IgD-negative memory B cell (primary cell): ENCODE measurements at regions not wholly inside any gene's neighbourhood (a gene's known extent, or its start where the extent isn't known, plus 50 kb on each side); places are given as distances from the start of the nearest gene placed in this dataset.
A peak's percentile ranks its signal among the peaks of the same experiment; 100 is the strongest.

Experiments
- H3K27ac Mint-ChIP-seq, 3 donors: one replicate each; pipeline ENCODE4 v1.8.0; 2020 to 2022; ENCODE audit warnings: mild to moderate bottlenecking in 3 of 3, mixed read lengths in 3 of 3, moderate library complexity in 1 of 3
- H3K27me3 Mint-ChIP-seq: one replicate; pipeline ENCODE4 v1.8.0; 2021; ENCODE audit warnings: mixed read lengths
- H3K36me3 Mint-ChIP-seq: one replicate; pipeline ENCODE4 v1.8.0; 2020; ENCODE audit warnings: mild to moderate bottlenecking, mixed read lengths
- H3K4me1 Mint-ChIP-seq, 3 donors: one replicate each; pipeline ENCODE4 v1.8.0; 2020 to 2022; ENCODE audit warnings: mixed read lengths in 3 of 3, mild to moderate bottlenecking in 1 of 3
- H3K4me3 Mint-ChIP-seq, 4 donors: one replicate each; pipeline ENCODE4 v1.8.0; 2020 to 2022; ENCODE audit warnings: mild to moderate bottlenecking in 4 of 4, mixed read lengths in 4 of 4, moderate library complexity in 3 of 4
- H3K9me3 Mint-ChIP-seq, 3 donors: one replicate each; pipeline ENCODE4 v1.8.0; 2020 to 2021; ENCODE audit warnings: mixed read lengths in 3 of 3, mild to moderate bottlenecking in 1 of 3

DNA sequence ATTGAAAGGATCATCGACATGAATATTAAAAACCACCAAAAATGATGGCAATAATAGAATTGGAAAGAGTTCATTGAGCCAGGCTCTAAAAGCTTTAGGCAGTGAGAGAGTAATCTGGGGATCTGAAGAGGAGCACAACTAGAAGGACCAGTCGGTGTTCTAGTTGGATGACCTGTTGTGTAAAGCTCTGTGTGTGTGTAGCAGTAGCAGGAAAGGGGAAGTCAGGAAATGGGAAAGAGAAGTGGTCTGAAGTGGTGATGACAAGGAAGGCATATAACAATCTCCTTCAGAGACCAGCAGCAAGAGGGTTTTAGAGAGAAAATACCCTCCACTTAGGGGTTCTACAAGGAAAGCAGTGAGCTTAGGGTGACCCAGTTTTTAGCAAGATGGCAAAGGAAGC is 539.2 kb downstream of the HTR7 start:
- peaks cover 4% of the 10 kb centered on the region for H3K27me3 Mint-ChIP-seq

DNA sequence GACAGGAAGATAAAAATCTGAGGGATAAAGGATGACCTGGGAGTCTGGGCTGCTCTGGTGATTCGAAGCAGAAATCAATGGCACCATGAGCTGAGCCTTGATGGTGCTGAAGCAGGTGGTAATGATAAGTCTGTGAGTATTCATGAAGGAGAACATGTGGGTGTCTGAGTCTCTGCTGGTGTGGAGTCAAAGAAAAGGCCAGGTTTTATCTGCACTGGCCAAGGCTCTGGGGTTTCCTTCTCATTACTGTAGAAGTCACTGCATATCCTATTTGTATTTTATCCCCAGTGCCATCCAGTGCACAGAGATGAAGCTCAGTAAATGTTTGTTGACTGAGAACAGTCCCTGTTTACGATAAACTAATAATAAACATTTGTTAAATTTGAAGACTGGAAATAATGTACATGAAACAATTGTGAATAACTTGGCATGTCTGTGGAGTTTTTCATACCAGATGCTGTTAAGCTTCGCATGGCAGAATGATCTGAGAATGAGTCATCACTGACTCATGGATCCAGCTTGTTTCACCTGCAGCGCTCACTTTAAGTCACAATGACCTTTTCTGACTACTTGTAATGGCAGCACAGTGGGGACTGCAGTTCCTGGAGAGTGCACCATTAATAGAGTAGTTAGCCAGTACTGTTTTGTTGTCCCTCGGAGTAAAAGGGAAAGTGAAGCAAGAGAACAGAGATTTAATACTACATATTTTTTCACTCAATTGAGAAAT is 538.5 kb downstream of the HTR7 start:
- Mint-ChIP-seq H3K27me3 (peaks cover 1% of the 10 kb centered on the region), H3K27ac (no peak overlapping the region), H3K4me1 (no peaks in the 10 kb centered on the region), H3K4me3 (no peak overlapping the region), H3K9me3 (no peaks in the 10 kb centered on the region), H3K36me3 (peaks cover 2% of the 10 kb centered on the region)

More for the DNA sequence above, 539.2 kb downstream of the HTR7 start:
- Mint-ChIP-seq H3K36me3 (peaks cover 2% of the 10 kb centered on the region), H3K4me1 (no peaks in the 10 kb centered on the region), H3K27ac (no peak overlapping the region), H3K4me3 (no peak overlapping the region), H3K9me3 (no peaks in the 10 kb centered on the region)

DNA sequence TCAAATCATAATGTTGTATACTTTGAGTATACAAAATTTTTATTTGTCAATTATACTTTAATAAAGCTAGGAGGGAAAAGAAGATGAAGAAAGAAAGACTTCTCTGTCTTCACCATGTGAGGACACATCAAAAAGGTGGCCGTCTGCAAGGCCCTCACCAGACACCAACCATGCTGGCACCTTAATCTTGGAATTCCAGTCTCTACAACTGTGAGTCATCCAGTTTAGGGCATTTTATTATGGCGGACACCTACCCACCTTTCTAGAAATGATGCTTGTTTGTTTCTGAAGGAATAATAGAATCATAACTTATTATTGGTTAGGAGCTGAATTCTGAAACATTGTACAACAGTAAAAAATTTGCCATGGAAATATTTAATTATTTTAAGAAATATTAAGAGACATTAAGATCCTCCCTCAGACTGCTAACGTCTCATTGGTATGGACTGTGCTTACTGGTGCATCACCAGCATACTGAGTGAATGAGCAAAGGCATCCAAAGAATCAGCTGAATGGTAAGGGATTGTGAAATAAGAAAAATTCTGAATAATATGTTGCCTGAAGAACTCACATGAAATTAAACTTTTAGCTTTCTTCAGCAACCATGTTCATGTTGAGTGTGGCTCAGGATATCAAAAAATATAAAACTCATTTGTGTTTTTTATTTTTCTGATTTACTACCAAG is 536.6 kb downstream of the HTR7 start:
- Mint-ChIP-seq H3K27me3 (peaks cover 3% of the 10 kb centered on the region), H3K36me3 (peaks cover 2% of the 10 kb centered on the region), H3K4me3 (no peak overlapping the region), H3K9me3 (no peaks in the 10 kb centered on the region), H3K27ac (no peak overlapping the region), H3K4me1 (no peaks in the 10 kb centered on the region)

DNA sequence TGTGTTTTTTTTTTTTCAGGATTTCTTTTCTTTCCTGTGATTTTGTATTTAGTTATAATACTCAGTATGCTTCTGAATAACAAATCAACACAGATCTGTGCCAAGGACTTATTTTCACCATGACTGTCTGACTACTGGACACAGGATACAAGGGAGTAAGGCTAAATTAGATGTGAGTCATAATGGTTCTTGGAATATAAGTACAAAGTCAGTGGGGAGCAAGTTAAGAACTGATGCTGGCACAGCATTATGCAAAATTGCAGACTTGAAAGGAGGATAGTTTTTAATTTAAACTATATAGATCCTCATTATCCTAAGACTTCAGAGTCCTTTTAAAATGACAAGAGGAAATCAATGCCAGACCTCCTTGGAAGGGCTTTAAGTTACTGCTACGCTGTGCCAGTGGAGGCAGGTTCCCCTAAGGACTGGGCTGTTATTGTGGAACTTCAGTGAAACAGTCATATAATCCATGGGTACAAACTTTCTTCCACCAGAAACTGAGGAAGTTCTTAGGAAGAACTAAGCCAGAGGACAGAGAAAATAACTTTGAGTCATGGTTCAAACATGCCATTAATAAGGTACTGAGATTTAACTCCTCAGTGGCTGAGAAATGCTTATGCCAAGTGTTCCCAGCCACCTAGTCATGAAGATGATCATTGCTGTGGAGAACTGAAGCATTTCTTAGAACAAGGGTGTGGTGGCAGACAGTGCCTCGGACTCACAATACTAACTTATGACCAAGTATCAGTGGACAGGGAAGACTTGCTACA is 531.2 kb downstream of the HTR7 start:
- no peak overlapping the region for H3K27ac Mint-ChIP-seq
- peaks cover 0 to 2% (median 0%) of the 10 kb centered on the region in 3 donors for H3K9me3 Mint-ChIP-seq
- peaks cover 3% of the 10 kb centered on the region for H3K27me3 Mint-ChIP-seq
- no peaks in the 10 kb centered on the region for H3K4me1 Mint-ChIP-seq
- no peaks in the 10 kb centered on the region for H3K36me3 Mint-ChIP-seq
- H3K4me3 Mint-ChIP-seq: no peak overlapping the region

DNA sequence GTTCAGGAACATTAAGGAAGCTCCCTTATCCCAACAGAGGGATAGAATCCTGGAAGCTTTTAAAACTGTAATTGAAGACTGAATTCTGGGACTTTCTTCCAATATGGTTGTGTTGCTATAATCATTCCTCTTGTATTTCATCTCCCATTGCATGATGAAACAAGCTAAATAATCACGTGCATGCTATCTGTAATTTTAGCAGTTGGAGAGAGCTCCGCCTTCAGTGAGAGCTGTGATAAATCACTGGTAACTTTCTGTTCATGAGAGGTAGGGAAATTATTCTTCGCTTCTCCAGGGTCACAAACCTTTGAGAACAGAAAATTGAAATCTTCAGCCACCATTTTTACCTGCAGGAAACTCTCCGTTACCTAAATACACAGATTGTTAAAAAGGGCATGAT is 530.2 kb downstream of the HTR7 start:
- H3K27me3 Mint-ChIP-seq: peaks cover 3% of the 10 kb centered on the region
- peaks cover 0 to 2% (median 0%) of the 10 kb centered on the region in 3 donors for H3K9me3 Mint-ChIP-seq
- H3K36me3 Mint-ChIP-seq: no peaks in the 10 kb centered on the region
- no peaks in the 10 kb centered on the region for H3K4me1 Mint-ChIP-seq
- H3K27ac Mint-ChIP-seq: no peak overlapping the region
- H3K4me3 Mint-ChIP-seq: no peak overlapping the region

DNA sequence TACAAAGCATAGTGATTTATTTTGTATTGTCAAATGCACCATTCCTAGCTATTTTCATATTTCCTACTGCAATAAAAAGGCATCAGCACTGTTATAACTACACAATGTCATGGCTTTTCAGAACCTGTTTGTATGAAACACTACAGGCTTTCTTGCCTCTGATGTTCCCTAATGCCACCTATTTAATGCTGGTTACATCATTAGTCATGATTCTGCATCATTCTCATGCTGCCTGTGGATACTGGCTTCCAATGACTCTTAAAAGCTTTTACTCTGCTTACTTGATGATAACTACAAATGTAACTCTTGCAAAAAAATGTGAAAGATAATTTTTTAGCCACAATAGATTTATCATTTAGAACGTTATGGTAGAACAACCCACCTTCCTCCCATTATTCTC is 529.4 kb downstream of the HTR7 start:
- H3K4me3 Mint-ChIP-seq: no peak overlapping the region
- peaks cover 0 to 2% (median 0%) of the 10 kb centered on the region in 3 donors for H3K9me3 Mint-ChIP-seq
- H3K4me1 Mint-ChIP-seq: no peaks in the 10 kb centered on the region
- no peak overlapping the region for H3K27ac Mint-ChIP-seq
- H3K36me3 Mint-ChIP-seq: no peaks in the 10 kb centered on the region
- peaks cover 3% of the 10 kb centered on the region for H3K27me3 Mint-ChIP-seq

DNA sequence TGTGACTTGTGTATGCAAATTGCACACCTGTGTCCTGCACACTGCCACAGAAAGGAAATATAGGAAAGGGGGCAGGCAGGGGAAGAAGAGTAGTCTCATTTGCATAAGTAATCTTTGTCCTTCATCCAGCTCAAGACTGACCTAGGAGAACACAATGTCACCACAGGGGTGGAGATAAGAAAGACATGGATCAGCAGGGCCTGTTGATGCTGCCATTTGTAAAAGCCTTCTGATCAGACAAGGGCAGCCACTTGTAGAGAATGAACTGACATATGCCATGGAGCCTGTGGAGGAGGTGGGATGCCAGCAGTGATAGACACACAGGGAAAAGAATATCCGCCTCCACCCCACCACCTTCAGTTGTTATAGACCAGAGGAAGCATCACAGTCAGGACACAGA is 528.9 kb downstream of the HTR7 start:
- no peaks in the 10 kb centered on the region for H3K4me1 Mint-ChIP-seq
- peaks cover 3% of the 10 kb centered on the region for H3K27me3 Mint-ChIP-seq
- H3K36me3 Mint-ChIP-seq: no peaks in the 10 kb centered on the region
- H3K4me3 Mint-ChIP-seq: no peak overlapping the region
- H3K27ac Mint-ChIP-seq: no peak overlapping the region
- peaks cover 0 to 2% (median 0%) of the 10 kb centered on the region in 3 donors for H3K9me3 Mint-ChIP-seq

DNA sequence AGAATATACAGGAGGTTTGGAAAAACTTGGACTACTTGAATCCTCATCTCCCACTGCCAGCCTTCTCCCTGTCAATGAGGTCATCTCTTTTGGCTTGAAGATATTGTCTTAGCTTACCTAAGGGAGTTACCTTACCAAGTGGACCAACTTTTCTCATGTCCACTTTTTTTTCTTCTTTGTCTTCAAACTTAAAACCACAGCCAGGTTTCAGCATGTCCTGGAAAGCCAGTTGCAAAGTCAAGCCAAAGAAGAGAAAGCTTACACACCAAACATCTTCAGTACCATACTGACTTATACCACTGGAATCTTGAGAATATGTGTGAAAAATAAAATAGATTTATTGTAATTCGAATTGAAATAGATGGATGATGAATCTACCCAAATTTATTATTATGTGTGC is 520.5 kb downstream of the HTR7 start:
- Mint-ChIP-seq H3K9me3 (no peaks in the 10 kb centered on the region), H3K36me3 (no peaks in the 10 kb centered on the region), H3K4me3 (no peak overlapping the region), H3K27ac (no peak overlapping the region), H3K27me3 (no peaks in the 10 kb centered on the region), H3K4me1 (no peaks in the 10 kb centered on the region)

DNA sequence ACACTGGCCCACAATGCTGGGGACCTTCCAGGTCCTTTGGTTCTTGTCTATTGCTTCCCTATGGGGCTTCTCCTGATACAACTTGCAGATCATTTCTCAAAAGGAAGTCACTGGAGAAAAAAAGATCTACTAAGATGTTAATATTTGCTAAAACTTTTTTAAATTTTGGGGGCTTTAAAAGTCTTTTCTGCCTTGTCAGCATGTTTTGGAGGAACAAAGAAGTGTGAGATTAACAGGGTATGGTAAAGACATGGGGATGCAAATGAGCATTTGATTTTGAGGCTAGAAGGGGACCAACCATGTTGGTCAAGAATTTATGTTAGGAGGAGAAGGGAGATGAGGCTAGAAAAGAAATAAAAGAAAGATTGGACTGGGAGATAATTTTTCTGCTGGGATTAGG is 515.4 kb downstream of the HTR7 start:
- no peak overlapping the region for H3K4me3 Mint-ChIP-seq
- no peaks in the 10 kb centered on the region for H3K27me3 Mint-ChIP-seq
- no peaks in the 10 kb centered on the region for H3K9me3 Mint-ChIP-seq
- no peaks in the 10 kb centered on the region for H3K36me3 Mint-ChIP-seq
- peak overlapping the region in 1 of 3 donors; percentile 2 for H3K27ac Mint-ChIP-seq
- no peaks in the 10 kb centered on the region for H3K4me1 Mint-ChIP-seq

DNA sequence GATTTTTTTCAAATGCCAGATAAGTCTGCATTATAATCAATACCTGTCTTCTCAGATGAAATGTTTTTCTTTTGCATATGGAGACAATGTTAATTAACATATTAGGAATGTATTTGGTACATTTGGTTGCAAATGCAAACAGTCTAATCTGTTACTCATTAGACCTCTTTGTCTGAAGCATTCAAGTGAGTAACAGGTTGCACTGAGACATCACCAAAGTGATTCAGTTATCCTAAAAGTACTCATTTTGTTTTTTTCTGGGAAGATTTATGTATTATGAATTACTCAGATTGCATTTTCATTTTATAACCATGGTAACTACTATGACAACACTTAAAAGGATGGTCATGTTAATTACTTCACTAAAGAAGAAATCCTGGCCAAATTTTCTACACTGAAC is 513.6 kb downstream of the HTR7 start:
- H3K9me3 Mint-ChIP-seq: no peaks in the 10 kb centered on the region
- no peaks in the 10 kb centered on the region for H3K36me3 Mint-ChIP-seq
- H3K4me1 Mint-ChIP-seq: no peaks in the 10 kb centered on the region
- no peak overlapping the region for H3K4me3 Mint-ChIP-seq
- H3K27me3 Mint-ChIP-seq: peaks cover 2% of the 10 kb centered on the region
- H3K27ac Mint-ChIP-seq: no peak overlapping the region

DNA sequence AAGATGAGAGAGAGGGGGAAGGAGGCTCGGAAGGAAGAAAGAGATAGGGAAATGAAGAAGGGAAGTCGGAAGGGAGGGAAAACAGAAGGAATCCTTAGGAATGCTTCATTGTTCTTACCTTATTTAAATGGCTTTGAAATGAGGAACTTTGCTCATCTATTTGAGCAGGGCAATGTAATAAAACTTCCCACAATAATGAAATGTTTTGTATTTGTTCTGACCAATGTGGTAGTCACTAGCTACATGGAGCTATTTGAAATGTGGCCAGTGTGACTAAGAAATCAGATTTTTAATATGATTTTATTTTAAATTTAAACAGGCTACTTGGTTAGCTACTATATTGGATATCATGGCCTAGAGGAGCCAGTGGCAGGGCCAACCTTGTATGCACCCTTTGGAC is 510.6 kb downstream of the HTR7 start:
- peaks cover 0 to 2% (median 0%) of the 10 kb centered on the region in 3 donors for H3K4me1 Mint-ChIP-seq

DNA sequence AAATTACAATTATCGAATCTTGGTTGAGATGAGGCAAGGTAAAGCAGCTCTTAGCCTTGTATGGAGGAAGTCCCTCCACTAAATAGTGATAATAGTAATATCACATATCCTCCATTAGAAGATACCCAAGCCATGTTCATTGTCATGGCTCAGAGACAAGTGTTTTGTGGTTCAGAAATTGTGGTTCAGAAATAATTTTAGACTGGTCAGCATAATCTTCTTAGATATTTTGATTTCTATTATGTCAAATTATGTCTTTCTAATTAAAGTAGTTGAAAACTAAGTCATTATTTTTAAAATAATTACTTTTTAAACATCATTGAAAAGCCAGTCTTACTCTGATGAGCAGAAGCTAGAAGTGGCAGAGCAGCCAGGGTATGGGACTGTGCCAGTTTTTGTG is 507.7 kb downstream of the HTR7 start:
- Mint-ChIP-seq H3K27me3 (peaks cover 2% of the 10 kb centered on the region), H3K4me3 (no peak overlapping the region), H3K27ac (no peak overlapping the region), H3K4me1 (peaks cover 0 to 2% (median 0%) of the 10 kb centered on the region in 3 donors), H3K36me3 (no peaks in the 10 kb centered on the region), H3K9me3 (peaks cover 0 to 1% (median 0%) of the 10 kb centered on the region in 3 donors)

More for the DNA sequence above, 510.6 kb downstream of the HTR7 start:
- Mint-ChIP-seq H3K27me3 (peaks cover 2% of the 10 kb centered on the region), H3K9me3 (peaks cover 0 to 1% (median 0%) of the 10 kb centered on the region in 3 donors), H3K4me3 (no peak overlapping the region), H3K27ac (no peak overlapping the region), H3K36me3 (no peaks in the 10 kb centered on the region)

DNA sequence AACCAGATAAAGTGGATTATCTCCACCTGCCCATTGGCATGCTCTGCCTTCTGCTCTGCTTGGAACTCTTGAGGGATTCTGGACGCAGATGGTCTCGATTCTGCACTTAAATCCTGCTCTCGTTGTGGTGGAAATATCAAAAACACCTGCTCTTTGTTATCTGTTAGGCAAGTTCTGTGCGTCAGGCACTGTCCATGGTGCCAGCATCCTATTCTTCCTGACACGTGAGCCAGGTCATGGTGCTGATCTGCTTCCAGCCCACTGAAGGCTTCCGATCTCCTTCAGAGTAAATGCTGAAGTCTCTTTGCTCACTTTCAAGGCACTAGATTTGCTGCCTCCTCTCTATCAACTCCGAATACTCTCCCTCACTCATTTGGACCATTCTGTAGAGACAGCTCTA is 505.6 kb downstream of the HTR7 start:
- Mint-ChIP-seq H3K4me1 (peaks cover 0 to 2% (median 0%) of the 10 kb centered on the region in 3 donors), H3K36me3 (no peaks in the 10 kb centered on the region), H3K4me3 (no peak overlapping the region), H3K27ac (no peak overlapping the region), H3K9me3 (peaks cover 0 to 1% (median 0%) of the 10 kb centered on the region in 3 donors), H3K27me3 (peaks cover 2% of the 10 kb centered on the region)

DNA sequence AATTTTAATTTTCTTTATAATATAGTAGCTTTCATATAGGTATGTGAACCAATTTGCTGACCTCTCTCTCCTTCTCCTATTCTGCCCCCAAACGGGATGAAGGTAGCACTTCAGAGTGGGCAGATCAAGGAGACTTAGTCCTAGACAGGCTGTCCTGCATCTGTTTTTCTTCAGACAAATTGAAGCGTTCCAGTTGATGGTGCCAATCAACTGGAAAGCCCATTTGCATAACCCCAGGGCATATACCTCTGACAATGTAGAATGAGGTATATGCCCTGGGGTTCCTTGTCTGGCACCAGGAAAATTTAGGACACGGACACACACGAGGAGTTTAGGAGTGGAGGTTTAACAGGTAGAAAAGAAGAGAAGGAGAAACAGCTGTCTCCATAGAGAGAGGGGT is 502.9 kb downstream of the HTR7 start:
- peaks cover 0 to 1% (median 0%) of the 10 kb centered on the region in 3 donors for H3K9me3 Mint-ChIP-seq
- no peaks in the 10 kb centered on the region for H3K27me3 Mint-ChIP-seq
- no peaks in the 10 kb centered on the region for H3K36me3 Mint-ChIP-seq
- H3K4me3 Mint-ChIP-seq: no peak overlapping the region
- peaks cover 0 to 2% (median 0%) of the 10 kb centered on the region in 3 donors for H3K4me1 Mint-ChIP-seq
- no peak overlapping the region for H3K27ac Mint-ChIP-seq

DNA sequence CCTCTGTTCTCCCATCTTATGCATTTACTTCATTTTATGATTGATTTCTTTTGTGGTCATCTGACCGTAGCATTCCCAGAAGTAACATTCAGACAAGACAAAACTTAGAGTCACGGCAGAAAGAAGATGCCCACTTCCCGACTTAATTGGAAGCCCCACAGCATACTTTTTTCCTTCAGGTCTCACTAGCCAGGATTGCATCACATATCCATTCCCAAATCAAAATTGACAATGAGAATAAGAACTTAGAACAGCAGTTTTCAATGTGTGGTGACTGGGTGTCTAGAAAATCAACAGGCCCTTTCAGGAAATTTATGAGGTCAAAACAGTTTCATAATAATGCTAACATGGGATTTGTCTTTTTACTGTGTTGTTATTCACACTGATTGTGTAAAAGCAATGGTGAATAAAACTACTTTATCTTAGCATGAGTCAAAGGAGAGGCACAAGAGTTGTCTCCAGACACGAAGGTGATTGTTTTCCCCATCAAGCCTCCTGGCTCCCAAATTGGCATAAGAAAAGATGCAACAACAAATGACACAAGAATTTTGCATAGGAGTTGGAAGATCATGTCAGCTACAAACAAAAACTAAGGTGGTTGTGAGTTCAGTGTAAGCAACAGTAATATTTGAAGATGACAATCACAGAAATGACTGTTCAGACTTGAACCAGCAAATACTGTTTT is 493.9 kb downstream of the HTR7 start:
- H3K4me1 Mint-ChIP-seq: no peaks in the 10 kb centered on the region
- peaks cover 1% of the 10 kb centered on the region for H3K27me3 Mint-ChIP-seq
- no peak overlapping the region for H3K4me3 Mint-ChIP-seq
- no peaks in the 10 kb centered on the region for H3K36me3 Mint-ChIP-seq
- peaks cover 0 to 2% (median 0%) of the 10 kb centered on the region in 3 donors for H3K9me3 Mint-ChIP-seq
- no peak overlapping the region for H3K27ac Mint-ChIP-seq
